GM08714 (cell line): ENCODE measurements at regions not wholly inside any gene's neighbourhood (a gene's known extent, or its start where the extent isn't known, plus 50 kb on each side); places are given as distances from the start of the nearest gene placed in this dataset.
"Not testable (repeated sequence)": the region's sequence is repeated elsewhere in the genome, so short reads cannot be mapped to it uniquely, and the experiment has no call there.

ENCODE experiments used
- H3K4me3 ChIP-seq: fragments of 200-500 bp; sonication (Bioruptor generic); 2 replicates; pipeline ENCODE4 v1.5.1; 2014; ENCODE audit warnings: mild to moderate bottlenecking, low read length, inconsistent platforms
- ZNF274 ChIP-seq: IDR thresholded peaks from 2 replicates; pipeline ENCODE4 v1.6.1; 2012; ENCODE audit warnings: mild to moderate bottlenecking, low read depth, low read length

GRCh38 chr13:73329355-73329754 lies 270.6 kb downstream of the KLF5 start:
- no peak overlapping the region for H3K4me3 ChIP-seq
- no peak for TF ChIP-seq ZNF274

GRCh38 chr13:73327579-73327978 lies 268.8 kb downstream of the KLF5 start:
- TF ChIP-seq ZNF274, result no peak
- no peak overlapping the region for H3K4me3 ChIP-seq

- TF ChIP-seq ZNF274, result no peak
- H3K4me3 ChIP-seq, result no peak overlapping the region
These were observed 267.1 kb downstream of the KLF5 start for GRCh38 chr13:73325723-73326558.

GRCh38 chr13:73324842-73325722 lies 266.3 kb downstream of the KLF5 start:
- no peak overlapping the region for H3K4me3 ChIP-seq
- TF ChIP-seq ZNF274, result no peak

- H3K4me3 ChIP-seq, result no peak overlapping the region
- no peak for TF ChIP-seq ZNF274
These were observed 264.8 kb downstream of the KLF5 start for GRCh38 chr13:73323615-73324014.

- no peak overlapping the region for H3K4me3 ChIP-seq
- TF ChIP-seq ZNF274, result no peak
These were observed 262.2 kb downstream of the KLF5 start for GRCh38 chr13:73321043-73321442.

- H3K4me3 ChIP-seq, result no peak overlapping the region
- TF ChIP-seq ZNF274, result no peak
These were observed 258.3 kb downstream of the KLF5 start for GRCh38 chr13:73317140-73317539.

- no peak overlapping the region for H3K4me3 ChIP-seq
- no peak for TF ChIP-seq ZNF274
These were observed 251.6 kb downstream of the KLF5 start for GRCh38 chr13:73310366-73310765.

- no peak overlapping the region for H3K4me3 ChIP-seq
- no peak for TF ChIP-seq ZNF274
These were observed 248.7 kb downstream of the KLF5 start for GRCh38 chr13:73307481-73307880.

GRCh38 chr13:73306688-73307087 lies 247.9 kb downstream of the KLF5 start:
- H3K4me3 ChIP-seq, result no peak overlapping the region
- no peak for TF ChIP-seq ZNF274

GRCh38 chr13:73304442-73304841 lies 245.6 kb downstream of the KLF5 start:
- no peak for TF ChIP-seq ZNF274
- no peak overlapping the region for H3K4me3 ChIP-seq

- no peak for TF ChIP-seq ZNF274
- no peak overlapping the region for H3K4me3 ChIP-seq
These were observed 245.0 kb downstream of the KLF5 start for GRCh38 chr13:73303851-73304250.

- not testable (repeated sequence) for H3K4me3 ChIP-seq
These were observed 242.8 kb downstream of the KLF5 start for GRCh38 chr13:73301622-73302021.

- no peak for TF ChIP-seq ZNF274
- no peak overlapping the region for H3K4me3 ChIP-seq
These were observed 242.1 kb downstream of the KLF5 start for GRCh38 chr13:73300718-73301425.
